Transverse colon (tissue), 4 donors: ENCODE measurements at regions not wholly inside any gene's neighbourhood (a gene's known extent, or its start where the extent isn't known, plus 50 kb on each side); places are given as distances from the start of the nearest gene placed in this dataset.

Experiments
- DNase-seq: peaks from one replicate; pipeline ENCODE4 v3.0.0-alpha.2; 2019
- H3K27ac ChIP-seq, 4 donors: fragments of 200-600 bp; sonication (generic); 2 replicates each; pipeline ENCODE4 v1.5.1; 2016 to 2018; ENCODE audit warnings: inconsistent platforms in 4 of 4
- H3K27me3 ChIP-seq: fragments of 200-600 bp; sonication (generic); 2 replicates; pipeline ENCODE4 v1.5.1; 2017; ENCODE audit warnings: inconsistent platforms
- H3K36me3 ChIP-seq, 4 donors: fragments of 200-600 bp; sonication (generic); 2 replicates each; pipeline ENCODE4 v1.5.1; 2017 to 2019; ENCODE audit warnings: inconsistent platforms in 4 of 4
- H3K4me1 ChIP-seq, 4 donors: fragments of 200-600 bp; sonication (generic); 2 replicates each; pipeline ENCODE4 v1.5.1; 2017 to 2020; ENCODE audit warnings: inconsistent platforms in 4 of 4
- H3K4me3 ChIP-seq, 4 donors: fragments of 200-600 bp; sonication (generic); 1 replicate in 1 of 4; 2 replicates in 3 of 4; pipeline versions ENCODE4 v1.5.1 to v1.6.1; 2017 to 2019; ENCODE audit warnings: inconsistent platforms in 4 of 4
- H3K9me3 ChIP-seq, 2 donors: fragments of 200-600 bp; sonication (generic); 2 replicates each; pipeline ENCODE4 v1.5.1; 2017 to 2019; ENCODE audit warnings: inconsistent platforms in 2 of 2
- CTCF ChIP-seq, 5 experiments: fragments of 200-600 bp in 3 of 5; fragments of 450-650 bp in 2 of 5; sonication (generic) in 3 of 5; IDR thresholded peaks; 1 replicate in 2 of 5; 2 replicates in 3 of 5; pipeline ENCODE4 v1.5.1; 2016 to 2017; ENCODE audit warnings: antibody characterized with exemption in 5 of 5, inconsistent platforms in 3 of 5, mild to moderate bottlenecking in 2 of 5, moderate library complexity in 1 of 5
- EP300 ChIP-seq: sonication (generic); formaldehyde crosslinking; IDR thresholded peaks from one replicate; pipeline ENCODE4 v1.6.1; 2017; ENCODE audit warnings: antibody characterized with exemption, low read depth
- POLR2A ChIP-seq: fragments of 450-650 bp; IDR thresholded peaks from one replicate; pipeline ENCODE4 v1.6.1; 2016; ENCODE audit warnings: antibody characterized with exemption, mild to moderate bottlenecking, moderate library complexity
- POLR2AphosphoS5 ChIP-seq, 3 donors: sonication (generic); formaldehyde crosslinking; IDR thresholded peaks; one replicate each; pipeline ENCODE4 v1.6.1; 2016; ENCODE audit warnings: antibody characterized with exemption in 3 of 3
- WGBS, 2 donors: methylation state at CpG; one replicate each; pipeline ENCODE4 v1.1.5; 2018; ENCODE audit warnings: low coverage in 1 of 2; 5-methylcytosine and 5-hydroxymethylcytosine counted together
- in situ Hi-C, 4 donors: fragments of 200-750 bp; cut with MboI; loops; one replicate each; pipeline versions ENCODE4 v1.15.0 to v1.15.1; 2017; ENCODE audit warnings: low sequenced_read_pairs in 3 of 4, low pct_ligation_motif_present in 1 of 4, low pct_unique_long_range_greater_than_20kb in 1 of 4
- intact Hi-C: fragments of 100-400 bp; cut with DNase I; formaldehyde crosslinking; loops from one replicate; pipeline ENCODE4 v1.15.1; 2023; ENCODE audit warnings: low total_unique reads

- intact Hi-C loops (no loop called here), in situ Hi-C loops (no loop called here)
- Histone ChIP-seq H3K27ac (no peak overlapping the region), H3K4me3 (no peak overlapping the region), H3K9me3 (no peaks in the 10 kb centered on the region), H3K27me3 (no peaks in the 10 kb centered on the region), H3K36me3 (no peaks in the 10 kb centered on the region), H3K4me1 (no peaks in the 10 kb centered on the region)
- DNase-seq: no peak
- no peak for TF ChIP-seq CTCF (IDR thresholded peaks at IDR 0.05)
- no peak for TF ChIP-seq EP300
- TF ChIP-seq POLR2A: no peak
- TF ChIP-seq POLR2AphosphoS5 (IDR thresholded peaks at IDR 0.05): no peak
- WGBS, 2 donors: 87 to 91% methylated on average over 2 of the region's 2 CpGs
These were observed 224.0 kb upstream of the IRX4 start for GRCh38 chr5:2106721-2107120.

- WGBS, 2 donors: 83% methylated on average over 12 of the region's 12 CpGs; no CpG with 5 or more reads in 1 of the 2 donors
These were observed 222.4 kb upstream of the IRX4 start for GRCh38 chr5:2105141-2105540.

GRCh38 chr5:2103940-2104339 lies 221.2 kb upstream of the IRX4 start:
- in situ Hi-C loops (no loop called here), intact Hi-C loops (no loop called here)
- no peaks in the 10 kb centered on the region for H3K4me1 ChIP-seq
- no peaks in the 10 kb centered on the region for H3K9me3 ChIP-seq
- TF ChIP-seq POLR2A: no peak
- no peak for TF ChIP-seq CTCF (IDR thresholded peaks at IDR 0.05)
- TF ChIP-seq EP300: no peak
- no peak for TF ChIP-seq POLR2AphosphoS5 (IDR thresholded peaks at IDR 0.05)
- H3K4me3 ChIP-seq: no peak overlapping the region
- H3K36me3 ChIP-seq: no peaks in the 10 kb centered on the region
- H3K27me3 ChIP-seq: no peaks in the 10 kb centered on the region
- WGBS, 2 donors: 55 to 66% methylated on average over 4 to 6 of the region's 6 CpGs
- no peak overlapping the region for H3K27ac ChIP-seq
- no peak for DNase-seq

More at GRCh38 chr5:2105141-2105540, 222.4 kb upstream of the IRX4 start:
- Histone ChIP-seq H3K27me3 (no peaks in the 10 kb centered on the region), H3K4me1 (no peaks in the 10 kb centered on the region), H3K36me3 (no peaks in the 10 kb centered on the region), H3K4me3 (no peak overlapping the region), H3K27ac (no peak overlapping the region), H3K9me3 (no peaks in the 10 kb centered on the region)
- in situ Hi-C loops (no loop called here), intact Hi-C loops (no loop called here)
- TF ChIP-seq POLR2AphosphoS5 (IDR thresholded peaks at IDR 0.05) (no peak), CTCF (IDR thresholded peaks at IDR 0.05) (no peak), POLR2A (no peak), EP300 (no peak)
- DNase-seq: no peak

- in situ Hi-C loops (no loop called here), intact Hi-C loops (no loop called here)
- no peaks in the 10 kb centered on the region for H3K36me3 ChIP-seq
- no peak overlapping the region for H3K4me3 ChIP-seq
- H3K4me1 ChIP-seq: no peaks in the 10 kb centered on the region
- WGBS, 2 donors: 60 to 80% methylated on average over 3 to 36 of the region's 36 CpGs
- H3K27ac ChIP-seq: no peak overlapping the region
- no peak for DNase-seq
- no peak for TF ChIP-seq POLR2A
- TF ChIP-seq CTCF (IDR thresholded peaks at IDR 0.05): no peak
- TF ChIP-seq EP300: no peak
- TF ChIP-seq POLR2AphosphoS5 (IDR thresholded peaks at IDR 0.05): no peak
- no peaks in the 10 kb centered on the region for H3K27me3 ChIP-seq
- H3K9me3 ChIP-seq: no peaks in the 10 kb centered on the region
These were observed 220.4 kb upstream of the IRX4 start for GRCh38 chr5:2102819-2103776.
